ENCODE measurements at regions not wholly inside any gene's neighbourhood (a gene's known extent, or its start where the extent isn't known, plus 50 kb on each side); places are given as distances from the start of the nearest gene placed in this dataset.

DNA sequence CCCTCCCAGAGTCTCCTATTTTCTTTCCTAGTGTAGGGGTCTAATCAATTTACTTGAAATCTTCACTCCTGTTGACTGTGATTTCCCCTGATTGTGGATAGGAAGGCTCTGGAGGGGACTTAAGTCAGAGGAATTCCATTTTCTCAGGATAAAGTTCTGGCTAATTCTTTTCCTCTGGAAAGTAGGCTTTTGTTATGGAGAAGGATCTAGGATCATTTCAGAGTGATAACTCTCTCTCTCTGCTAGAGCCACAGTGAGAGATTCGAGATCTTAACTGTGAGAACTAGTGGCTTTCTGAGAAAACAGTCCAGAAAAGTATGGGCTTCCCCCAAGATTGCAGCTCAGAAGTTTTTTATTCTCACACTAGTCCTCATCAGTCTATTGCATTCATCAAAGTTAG is 163.9 kb upstream of the TFPI start:
- BruUV-seq (replicated peaks): no TSS peak
- Histone ChIP-seq H4K20me1 (ENCODE audit: insufficient read depth, low read length) (no peaks in the 10 kb centered on the region), H3K79me1 (ENCODE audit: low read depth in 1 of 2, low read length in 2 of 2) (no peaks in the 10 kb centered on the region), H3K9ac (ENCODE audit: low read depth, low read length) (no peak overlapping the region), H3K27ac (ENCODE audit: insufficient read depth, low read length) (no peak overlapping the region), H2BK20ac (ENCODE audit: low read depth, low read length) (no peak overlapping the region), H3K4ac (ENCODE audit: low read depth, low read length) (no peak overlapping the region), H3K9me1 (ENCODE audit: insufficient read depth, low read length) (no peaks in the 10 kb centered on the region), H2BK120ac (ENCODE audit: low read depth, low read length) (no peak overlapping the region), H4K91ac (ENCODE audit: insufficient read depth, low read depth, low read length) (no peak overlapping the region), H2BK5ac (ENCODE audit: low read depth, low read length, poor library complexity, severe bottlenecking) (no peak overlapping the region), H3K56ac (ENCODE audit: extremely low read depth, insufficient read depth, low read length) (no peak overlapping the region), H2AK5ac (ENCODE audit: low read depth, low read length) (no peak overlapping the region), H2BK15ac (ENCODE audit: low read depth, low read length) (no peak overlapping the region), H4K8ac (ENCODE audit: low read depth in 2 of 2, low read length in 2 of 2) (no peak overlapping the region), H2AFZ (replicated peaks; ENCODE audit: low read length, poor library complexity) (no peak overlapping the region), H3K18ac (ENCODE audit: low read depth, low read length) (no peak overlapping the region), H3K4me3 (ENCODE audit: insufficient read depth, low read depth, low read length) (no peak overlapping the region), H3K9me3 (ENCODE audit: control insufficient read depth, insufficient read depth, low read length) (no peaks in the 10 kb centered on the region), H3K23ac (ENCODE audit: low read depth, low read length) (no peak overlapping the region), H3K27me3 (ENCODE audit: control insufficient read depth, insufficient read depth, low read length) (no peaks in the 10 kb centered on the region; the same call in 1 of the 2 replicates), H3K4me1 (ENCODE audit: control insufficient read depth, insufficient read depth, low read length) (no peaks in the 10 kb centered on the region), H3K36me3 (ENCODE audit: control insufficient read depth, insufficient read depth, low read length) (no peaks in the 10 kb centered on the region), H3K4me2 (ENCODE audit: low read depth, low read length) (no peak overlapping the region), H2AK9ac (replicated peaks; ENCODE audit: low read depth, low read length, poor library complexity) (no peak overlapping the region), H4K5ac (ENCODE audit: low read depth, low read length) (no peak overlapping the region), H3K14ac (replicated peaks; ENCODE audit: low read depth, low read length) (no peak overlapping the region)
- POLR2A ChIA-PET (ENCODE audit: unreplicated experiment): no interaction called here
- dilution Hi-C loops (cut with HindIII; ENCODE audit: low sequenced_read_pairs, unreplicated experiment) (no loop called here), intact Hi-C loops (cut with micrococcal nuclease) (no loop called here), in situ Hi-C loops (cut with MboI; ENCODE audit: low sequenced_read_pairs) (no loop called here)
- CTCF ChIA-PET: interaction anchor here (1.4 kb wide), 1 partner anchor 31 kb away, joined by 4 read pairs; no protein-coding TSS in a partner anchor
- DNase-seq: no peak
- no peak for ATAC-seq (ENCODE audit: low read depth)
- WGBS, 2 experiments (ENCODE audit: extremely low coverage in 2 of 2, insufficient read length in 1 of 2): no CpG with 5 or more reads among the region's 1 CpG
- TF ChIP-seq NFE2L2 (IDR thresholded peaks at IDR 0.05; ENCODE audit: low read depth, low read length) (no peak), RFX5 (IDR thresholded peaks at IDR 0.05; ENCODE audit: low read depth, low read length) (no peak), FOS (IDR thresholded peaks at IDR 0.05; ENCODE audit: low read depth, low read length) (no peak), RCOR1 (IDR thresholded peaks at IDR 0.05; ENCODE audit: insufficient replicate concordance, low read length) (no peak), MAFK (IDR thresholded peaks at IDR 0.05; ENCODE audit: low read depth, low read length) (no peak), RAD21 (IDR thresholded peaks at IDR 0.05; ENCODE audit: low read length) (no peak), BHLHE40 (IDR thresholded peaks at IDR 0.05; ENCODE audit: low read depth, low read length) (no peak), POLR2A (IDR thresholded peaks at IDR 0.05; ENCODE audit: low read depth, low read length) (no peak), SMC3 (IDR thresholded peaks at IDR 0.05; ENCODE audit: low read depth, low read length) (no peak), CHD1 (IDR thresholded peaks at IDR 0.05; ENCODE audit: low read depth, low read length) (no peak), MXI1 (IDR thresholded peaks at IDR 0.05; ENCODE audit: borderline replicate concordance, low read depth, low read length) (no peak), MAZ (IDR thresholded peaks at IDR 0.05; ENCODE audit: borderline replicate concordance, low read depth, low read length) (no peak), CEBPB (IDR thresholded peaks at IDR 0.05; ENCODE audit: low read depth, low read length) (no peak)
- TF ChIP-seq, protein P1, sequence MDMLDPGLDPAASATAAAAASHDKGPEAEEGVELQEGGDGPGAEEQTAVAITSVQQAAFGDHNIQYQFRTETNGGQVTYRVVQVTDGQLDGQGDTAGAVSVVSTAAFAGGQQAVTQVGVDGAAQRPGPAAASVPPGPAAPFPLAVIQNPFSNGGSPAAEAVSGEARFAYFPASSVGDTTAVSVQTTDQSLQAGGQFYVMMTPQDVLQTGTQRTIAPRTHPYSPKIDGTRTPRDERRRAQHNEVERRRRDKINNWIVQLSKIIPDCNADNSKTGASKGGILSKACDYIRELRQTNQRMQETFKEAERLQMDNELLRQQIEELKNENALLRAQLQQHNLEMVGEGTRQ (IDR thresholded peaks at IDR 0.05; ENCODE audit: low read depth, low read length): no peak
- TF ChIP-seq, protein P2, sequence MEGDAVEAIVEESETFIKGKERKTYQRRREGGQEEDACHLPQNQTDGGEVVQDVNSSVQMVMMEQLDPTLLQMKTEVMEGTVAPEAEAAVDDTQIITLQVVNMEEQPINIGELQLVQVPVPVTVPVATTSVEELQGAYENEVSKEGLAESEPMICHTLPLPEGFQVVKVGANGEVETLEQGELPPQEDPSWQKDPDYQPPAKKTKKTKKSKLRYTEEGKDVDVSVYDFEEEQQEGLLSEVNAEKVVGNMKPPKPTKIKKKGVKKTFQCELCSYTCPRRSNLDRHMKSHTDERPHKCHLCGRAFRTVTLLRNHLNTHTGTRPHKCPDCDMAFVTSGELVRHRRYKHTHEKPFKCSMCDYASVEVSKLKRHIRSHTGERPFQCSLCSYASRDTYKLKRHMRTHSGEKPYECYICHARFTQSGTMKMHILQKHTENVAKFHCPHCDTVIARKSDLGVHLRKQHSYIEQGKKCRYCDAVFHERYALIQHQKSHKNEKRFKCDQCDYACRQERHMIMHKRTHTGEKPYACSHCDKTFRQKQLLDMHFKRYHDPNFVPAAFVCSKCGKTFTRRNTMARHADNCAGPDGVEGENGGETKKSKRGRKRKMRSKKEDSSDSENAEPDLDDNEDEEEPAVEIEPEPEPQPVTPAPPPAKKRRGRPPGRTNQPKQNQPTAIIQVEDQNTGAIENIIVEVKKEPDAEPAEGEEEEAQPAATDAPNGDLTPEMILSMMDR (conservative IDR thresholded peaks at IDR 0.05; ENCODE audit: low read depth, low read length): no peak
- TF ChIP-seq, protein P3, sequence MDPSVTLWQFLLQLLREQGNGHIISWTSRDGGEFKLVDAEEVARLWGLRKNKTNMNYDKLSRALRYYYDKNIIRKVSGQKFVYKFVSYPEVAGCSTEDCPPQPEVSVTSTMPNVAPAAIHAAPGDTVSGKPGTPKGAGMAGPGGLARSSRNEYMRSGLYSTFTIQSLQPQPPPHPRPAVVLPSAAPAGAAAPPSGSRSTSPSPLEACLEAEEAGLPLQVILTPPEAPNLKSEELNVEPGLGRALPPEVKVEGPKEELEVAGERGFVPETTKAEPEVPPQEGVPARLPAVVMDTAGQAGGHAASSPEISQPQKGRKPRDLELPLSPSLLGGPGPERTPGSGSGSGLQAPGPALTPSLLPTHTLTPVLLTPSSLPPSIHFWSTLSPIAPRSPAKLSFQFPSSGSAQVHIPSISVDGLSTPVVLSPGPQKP (IDR thresholded peaks at IDR 0.05; ENCODE audit: borderline replicate concordance, low read depth, low read length): no peak
